HG03108 (cell line): ENCODE measurements at regions not wholly inside any gene's neighbourhood (a gene's known extent, or its start where the extent isn't known, plus 50 kb on each side); places are given as distances from the start of the nearest gene placed in this dataset.
"Not testable (repeated sequence)": the region's sequence is repeated elsewhere in the genome, so short reads cannot be mapped to it uniquely, and the experiment has no call there.

Source experiments
- ATAC-seq: cut with Tn5 transposase; IDR thresholded peaks from one replicate; pipeline ENCODE4 v1.9.1; 2021; ENCODE audit warnings: moderate library complexity; ENCODE audit not compliant: unreplicated experiment

DNA sequence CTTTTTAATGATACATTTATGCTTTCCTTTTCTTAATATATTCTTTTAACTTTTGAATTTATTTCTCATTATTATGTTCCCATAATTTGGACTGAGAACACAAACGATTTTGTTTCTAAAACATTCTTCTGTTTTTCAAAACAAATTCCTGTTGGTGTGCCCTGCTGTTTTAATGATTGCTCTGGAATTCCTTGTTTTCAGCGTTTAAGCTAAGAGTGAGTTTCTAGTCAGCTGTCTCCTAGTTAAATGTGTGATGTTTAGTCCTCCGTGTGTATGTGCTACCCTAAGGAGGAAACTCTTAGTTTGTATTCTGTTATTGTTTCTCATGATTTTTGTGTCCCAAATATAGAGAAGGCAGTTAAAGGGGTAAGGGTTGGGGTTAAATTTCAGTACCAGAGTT, 306.1 kb upstream of the RGS17 start:
- ATAC-seq: no peak

DNA sequence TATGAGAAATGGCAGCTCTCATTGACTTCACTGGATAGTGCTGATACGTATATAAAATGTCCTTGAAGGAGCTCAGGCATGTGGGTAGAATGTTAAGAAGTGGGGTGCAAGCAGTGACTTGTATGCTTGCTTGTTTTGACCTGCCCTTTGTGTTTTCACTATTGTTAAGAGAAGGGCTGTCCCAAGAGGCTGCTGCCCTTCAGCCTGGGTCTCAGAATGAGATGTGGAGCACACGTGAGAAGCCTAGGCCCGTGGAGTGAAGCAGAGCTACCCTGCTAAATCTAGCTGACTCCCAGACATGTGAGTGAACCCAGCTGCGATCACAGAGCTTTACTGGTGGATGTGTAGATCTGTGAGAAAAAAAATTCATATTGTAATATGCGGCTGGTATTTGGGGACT, 305.3 kb upstream of the RGS17 start:
- ATAC-seq: no peak

DNA sequence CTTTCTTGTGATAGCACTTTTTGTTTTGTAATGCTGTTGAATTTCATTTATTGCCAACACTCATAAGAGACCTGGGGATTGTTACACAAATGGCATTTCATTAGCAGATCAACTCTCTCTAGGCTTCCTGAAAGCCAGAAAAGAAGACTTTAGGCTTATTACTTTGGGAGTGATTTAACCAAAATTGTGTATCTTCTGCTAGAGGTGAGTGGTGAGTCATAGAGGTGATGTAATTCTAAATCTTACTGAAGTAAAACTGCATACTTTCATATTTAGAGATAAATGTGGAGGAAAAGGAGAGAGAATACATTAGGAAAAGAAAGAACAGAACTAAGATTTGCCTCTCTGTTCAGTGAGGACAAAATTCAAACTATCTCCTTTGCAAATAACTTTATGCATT, 304.7 kb upstream of the RGS17 start:
- no peak for ATAC-seq

DNA sequence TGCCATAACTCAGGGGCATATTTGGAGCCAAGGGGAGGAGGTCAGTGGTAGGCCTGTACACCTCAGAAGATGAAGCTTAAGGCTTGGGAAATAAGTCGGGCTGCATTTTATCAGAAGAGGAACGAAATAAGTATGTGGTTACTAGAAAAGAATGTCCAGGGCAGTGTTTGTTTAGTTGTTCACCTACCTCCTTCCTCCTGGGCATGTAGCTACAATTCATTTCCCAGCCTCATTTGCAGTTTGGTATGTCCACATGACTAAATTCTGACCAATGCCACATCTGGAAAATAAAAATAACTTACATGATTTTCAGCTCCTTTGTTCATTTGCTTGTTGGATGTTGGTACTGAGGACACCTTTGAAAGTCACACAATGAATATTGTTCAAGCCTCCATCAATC, 294.5 kb upstream of the RGS17 start:
- ATAC-seq: no peak

DNA sequence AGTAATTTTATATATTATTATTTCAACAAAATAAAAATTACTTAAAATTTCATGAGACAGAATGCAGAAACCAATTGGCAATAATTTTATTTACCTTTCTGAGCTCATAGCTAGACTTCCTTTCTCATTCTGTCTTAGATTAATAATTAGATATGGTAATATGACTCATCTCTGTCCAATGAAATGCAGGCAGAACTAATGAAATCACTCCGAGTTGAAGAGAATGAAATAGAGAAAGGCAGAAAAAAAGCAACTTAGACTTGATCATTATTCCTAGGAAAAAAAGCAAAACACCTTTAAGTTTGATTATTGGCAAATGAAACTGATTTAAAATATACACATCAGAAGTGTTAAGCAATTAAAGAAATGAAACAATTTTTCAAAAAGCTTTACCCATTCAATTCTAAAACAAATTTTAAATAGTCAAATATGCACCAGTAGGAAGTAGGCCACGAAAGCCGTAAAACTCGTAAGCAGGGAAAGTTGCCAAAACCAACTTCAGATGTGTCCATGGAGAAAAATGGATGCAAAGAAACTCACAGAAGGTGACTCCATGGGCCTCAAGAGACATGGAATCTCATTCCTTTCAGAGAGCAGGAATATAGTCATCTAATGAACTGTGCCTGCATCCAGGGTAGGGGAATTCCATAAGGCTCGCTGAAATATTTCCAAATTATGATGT, 293.8 kb upstream of the RGS17 start:
- no peak for ATAC-seq

DNA sequence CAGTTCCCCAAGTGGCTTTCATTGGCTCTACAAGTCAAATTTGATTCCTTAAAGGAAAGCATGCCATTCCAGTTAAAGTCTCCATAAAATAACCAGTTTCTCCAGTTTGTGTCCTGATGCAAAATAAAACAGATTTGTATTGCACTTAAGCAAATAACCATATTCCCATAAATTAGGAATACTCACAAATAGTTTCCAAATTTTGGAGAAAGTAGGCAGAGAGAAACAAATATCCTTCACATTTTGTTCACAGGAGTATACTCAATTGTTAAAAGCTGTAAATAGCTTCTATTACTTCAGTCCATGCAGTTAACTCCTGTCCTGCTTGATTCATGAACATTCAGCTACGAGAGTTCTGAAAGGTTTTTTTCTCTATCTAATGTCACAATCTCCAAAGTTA, 281.4 kb upstream of the RGS17 start:
- ATAC-seq: no peak

DNA sequence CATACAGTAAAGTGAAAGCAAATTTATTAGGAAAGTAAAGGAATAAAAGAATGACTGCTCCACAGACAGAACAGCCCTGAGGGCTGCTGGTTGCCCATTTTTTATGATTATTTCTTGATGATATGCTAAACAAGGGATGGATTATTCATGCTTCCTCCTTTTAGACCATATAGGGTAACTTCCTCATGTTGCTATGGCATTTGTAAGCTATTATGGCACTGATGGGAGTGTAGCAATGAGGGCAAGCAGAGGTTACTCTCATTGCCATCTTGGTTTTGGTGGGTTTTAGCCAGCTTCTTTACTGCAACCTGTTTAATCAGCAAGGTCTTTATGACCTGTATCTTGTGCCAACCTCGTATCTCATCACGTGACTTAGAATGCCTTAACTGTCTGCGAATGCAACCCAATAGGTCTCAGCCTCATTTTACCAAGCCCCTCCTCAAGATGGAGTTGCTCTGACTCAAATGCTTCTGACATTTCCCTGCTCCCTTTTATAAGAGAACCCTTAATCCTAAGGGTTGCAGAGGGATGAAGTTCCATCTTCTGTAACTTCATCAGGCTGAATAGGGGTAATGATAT, 280.1 kb upstream of the RGS17 start:
- no peak for ATAC-seq

DNA sequence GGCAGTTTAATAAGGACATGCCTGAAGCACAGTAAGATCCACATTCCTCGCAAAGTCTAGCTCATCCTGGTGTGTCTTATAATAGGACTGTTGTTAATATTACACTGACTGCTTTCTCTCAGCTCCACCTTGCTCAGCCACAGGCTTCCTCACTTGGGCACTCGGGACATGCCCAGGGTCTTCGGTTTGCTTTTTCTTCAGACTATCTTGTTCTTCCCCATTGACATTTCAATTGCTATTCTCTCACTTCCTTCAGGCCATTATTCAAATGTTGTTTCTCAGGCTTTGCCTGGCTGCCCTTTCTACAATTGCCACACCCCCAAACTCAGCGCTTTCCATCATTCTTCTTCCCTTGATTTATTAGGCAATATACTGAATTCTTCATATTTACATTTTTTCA, 274.8 kb upstream of the RGS17 start:
- ATAC-seq: no peak

DNA sequence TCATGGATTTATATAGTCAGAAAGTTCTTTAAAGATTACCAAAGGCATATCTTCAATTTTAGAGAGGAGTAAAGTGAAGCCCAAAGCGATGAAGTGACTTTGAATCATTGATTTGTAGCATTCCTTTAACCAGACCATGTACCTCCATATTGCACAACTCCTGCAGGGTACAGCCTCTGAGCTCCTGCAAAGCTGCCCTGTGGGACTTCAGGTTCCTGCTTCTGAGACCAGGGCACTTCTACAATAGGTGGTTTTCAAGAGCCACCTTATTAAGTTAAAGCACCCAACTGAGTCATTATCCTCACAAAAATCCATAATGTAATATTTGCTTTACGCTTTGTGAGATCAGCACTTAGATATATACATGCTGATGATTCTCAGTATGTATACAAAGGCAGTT, 270.7 kb upstream of the RGS17 start:
- ATAC-seq: no peak

DNA sequence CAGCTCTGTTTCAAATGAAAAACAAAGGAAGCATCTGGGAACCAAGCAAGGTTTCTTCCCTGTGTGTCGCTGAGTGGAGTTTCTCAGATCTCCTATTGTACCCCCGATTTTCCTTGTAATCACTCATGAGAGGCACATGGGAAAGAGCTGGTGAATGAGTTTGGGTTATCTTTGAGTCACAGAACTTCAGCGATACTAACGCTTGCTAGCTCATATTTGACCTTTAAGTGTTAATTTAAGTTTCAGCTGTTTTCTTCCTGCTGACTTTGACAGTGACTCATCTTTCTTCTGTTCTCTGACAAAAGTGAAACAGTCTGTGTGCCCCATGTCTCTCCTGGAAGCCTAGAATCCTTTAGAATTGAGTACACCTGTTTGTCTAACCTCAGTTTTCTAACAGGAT, 261.1 kb upstream of the RGS17 start:
- ATAC-seq: no peak

DNA sequence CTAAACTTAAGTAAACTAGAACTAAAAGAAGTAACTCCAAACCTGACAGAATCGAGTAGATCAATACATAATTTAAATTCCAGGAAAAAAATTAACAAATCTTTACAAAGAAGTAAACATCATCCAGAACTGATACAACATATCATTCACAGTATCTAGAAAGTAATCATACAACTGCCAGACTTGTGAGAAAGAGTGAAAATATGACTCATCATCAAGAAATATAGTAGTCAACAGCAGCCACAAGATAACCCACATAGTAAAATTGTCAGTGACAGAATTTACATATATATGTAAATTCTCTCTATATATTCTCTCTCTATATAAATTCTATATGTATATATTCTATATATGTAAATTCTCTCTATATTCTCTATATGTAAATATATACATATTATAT, 242.8 kb upstream of the RGS17 start:
- no peak for ATAC-seq

DNA sequence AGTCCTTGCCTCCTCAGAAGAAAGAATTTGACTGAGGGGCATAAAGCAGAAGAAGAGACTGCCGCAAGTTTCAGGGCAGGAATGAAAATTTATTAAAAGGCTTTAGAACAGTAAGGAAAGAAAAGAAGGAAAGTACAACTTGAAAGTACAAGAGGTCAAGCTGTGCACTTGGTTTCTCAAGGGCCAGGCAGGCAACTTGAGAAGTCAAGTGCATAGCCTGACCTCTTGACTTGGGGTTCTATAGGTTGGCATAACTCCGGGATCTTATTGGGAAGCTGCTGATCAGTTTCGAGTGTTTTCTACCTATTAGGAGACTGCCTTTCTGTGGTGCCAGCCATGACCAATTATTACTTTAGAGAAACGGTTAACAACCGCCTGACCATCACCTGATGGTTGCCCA, 237.0 kb upstream of the RGS17 start:
- ATAC-seq: no peak

DNA sequence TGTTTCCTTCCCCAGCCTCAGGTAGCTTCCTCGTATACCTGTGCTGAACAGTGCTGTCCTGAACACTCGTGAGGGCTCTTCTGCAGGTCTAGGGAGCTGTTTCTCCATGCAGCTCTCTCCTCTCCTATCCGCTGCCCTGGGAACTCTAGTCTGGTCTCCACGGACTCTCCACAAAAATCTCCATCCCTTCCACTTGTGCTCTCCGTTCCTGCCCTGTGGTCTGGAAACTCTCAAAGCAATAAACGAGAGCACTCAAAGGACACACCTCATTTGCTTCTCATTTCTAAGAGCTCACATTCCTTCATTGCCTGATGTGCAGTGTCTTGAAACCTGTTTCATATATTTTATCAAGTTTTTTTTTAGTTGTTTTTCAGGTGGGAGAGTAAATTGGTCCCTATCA, 235.9 kb upstream of the RGS17 start:
- ATAC-seq: no peak

DNA sequence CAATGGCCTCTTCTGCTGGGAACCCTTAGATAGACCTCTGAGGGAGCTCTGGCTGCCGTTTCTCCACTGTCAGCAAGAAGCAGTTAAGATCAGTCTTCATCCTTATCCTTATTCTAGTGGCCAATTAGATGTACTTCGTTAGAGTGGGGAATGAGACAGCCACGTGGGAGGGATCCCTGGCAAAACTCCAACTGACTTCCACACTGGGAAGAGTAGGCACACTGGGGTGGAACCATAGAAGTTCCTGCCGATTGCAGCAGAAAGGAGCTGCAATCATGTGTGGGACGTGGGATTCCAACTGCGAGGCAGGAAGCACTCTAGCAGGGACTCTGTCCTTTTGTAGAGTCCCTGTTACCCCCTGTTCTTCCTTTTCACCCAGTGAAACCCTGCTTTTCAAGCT, 226.3 kb upstream of the RGS17 start:
- no peak for ATAC-seq

DNA sequence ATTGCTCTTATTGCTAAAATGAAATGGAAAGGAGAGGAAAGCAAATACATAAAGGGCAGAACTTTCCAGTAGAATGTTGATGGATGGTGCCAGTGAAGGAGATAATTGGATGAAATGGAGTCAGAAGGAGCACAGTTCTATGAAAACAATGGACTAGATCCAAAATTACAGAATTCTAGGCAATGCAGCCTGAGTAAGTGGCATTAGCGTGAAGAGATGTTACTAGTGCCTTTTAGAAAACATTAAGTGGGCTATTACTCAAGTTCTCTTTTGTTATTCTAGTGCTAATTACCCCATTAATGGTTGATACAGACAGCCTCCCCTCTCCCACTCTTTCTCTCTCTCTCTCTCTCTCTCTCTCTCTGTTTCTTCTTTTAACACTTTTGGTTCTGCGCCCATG, 209.5 kb upstream of the RGS17 start:
- ATAC-seq: no peak

DNA sequence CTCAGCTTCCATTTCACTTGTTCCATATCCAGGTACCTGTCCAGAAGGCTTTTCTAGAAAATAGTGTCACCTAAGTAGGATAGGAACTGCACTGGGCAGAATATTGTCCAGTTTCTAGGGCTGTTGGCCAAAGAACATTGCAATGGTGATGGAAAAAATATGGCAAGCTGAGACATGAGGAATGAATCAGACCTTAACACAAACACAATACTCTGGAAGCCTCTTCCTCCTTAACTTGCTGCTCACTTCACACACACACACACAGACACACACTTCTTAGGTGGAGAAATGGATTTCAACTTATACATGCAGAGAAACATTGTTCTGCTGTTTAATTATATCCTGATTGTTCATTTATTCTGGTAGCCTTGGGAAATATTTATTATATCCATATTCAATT, 203.0 kb upstream of the RGS17 start:
- no peak for ATAC-seq

DNA sequence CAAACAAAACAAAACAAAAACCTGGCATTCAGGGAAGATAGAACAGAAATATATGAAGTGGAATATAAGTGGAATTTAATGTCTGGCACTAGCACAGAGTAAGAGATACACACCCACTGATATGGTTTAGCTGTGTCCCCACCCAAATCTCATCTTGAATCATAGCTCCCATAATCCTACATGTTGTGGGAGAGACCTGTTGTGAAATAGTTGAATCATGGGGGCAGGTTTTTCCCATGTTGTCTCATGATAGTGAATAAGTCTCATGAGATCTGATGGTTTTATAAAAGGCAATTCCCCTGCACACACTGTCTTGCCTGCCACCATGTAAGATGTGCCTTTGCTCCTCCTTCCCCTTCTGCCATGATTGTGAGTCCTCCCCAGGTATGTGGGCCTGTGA, 200.1 kb upstream of the RGS17 start:
- not testable (repeated sequence) for ATAC-seq

DNA sequence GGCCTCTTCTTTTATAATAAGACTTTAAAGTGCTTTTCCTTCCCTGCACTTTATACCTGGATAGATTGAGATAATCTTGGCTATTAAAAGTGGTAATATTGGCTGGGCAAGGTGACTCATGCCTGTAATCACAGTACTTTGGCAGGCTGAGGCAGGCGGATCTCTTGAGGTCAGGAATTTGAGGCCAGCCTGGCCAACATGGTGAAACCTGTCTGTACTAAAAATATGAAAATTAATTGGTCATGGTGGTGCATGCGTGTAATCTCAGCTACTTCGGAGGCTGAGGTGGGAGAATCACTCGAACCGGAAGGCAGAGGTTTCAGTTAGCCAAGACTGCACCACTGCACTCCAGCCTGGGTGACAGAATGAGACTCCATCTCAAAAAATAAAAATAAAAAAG, 197.1 kb upstream of the RGS17 start:
- ATAC-seq: no peak

DNA sequence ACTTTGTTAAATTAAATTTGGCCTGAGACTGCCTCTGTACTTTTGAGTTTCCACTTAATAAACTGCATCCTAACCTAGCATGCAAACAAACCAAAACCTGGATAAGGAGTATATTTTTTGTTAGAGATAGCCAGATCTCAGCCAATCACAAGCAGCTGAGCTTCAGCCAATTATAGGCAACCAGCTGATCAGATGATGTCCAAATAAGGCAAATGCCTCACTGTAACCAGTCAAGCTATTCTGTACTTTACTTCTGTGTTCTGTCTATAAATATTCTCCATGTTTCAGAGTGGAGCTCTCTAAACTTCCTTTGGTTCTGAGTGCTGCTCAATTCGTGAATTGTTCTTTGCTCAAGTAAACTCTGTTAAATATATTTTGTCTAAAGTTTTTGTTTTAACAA, 194.6 kb upstream of the RGS17 start:
- ATAC-seq: no peak

DNA sequence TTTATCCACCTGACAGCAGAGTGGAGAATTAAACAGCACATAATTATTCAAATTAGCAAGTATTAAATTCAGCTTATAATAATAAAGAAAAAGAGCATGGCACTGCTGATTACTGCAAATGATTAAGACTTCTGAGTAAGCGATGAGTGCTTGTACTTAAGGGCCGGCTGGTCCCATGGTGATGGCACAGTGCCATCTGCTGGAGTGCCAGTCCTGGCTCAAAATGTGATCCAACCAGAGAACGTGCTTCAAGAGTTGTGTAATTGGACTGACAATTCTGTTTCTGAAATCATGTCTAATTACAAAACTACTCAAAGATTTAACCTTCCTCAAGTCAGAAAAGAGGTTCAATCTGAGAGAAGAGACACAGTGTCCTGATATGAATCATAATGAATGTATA, 181.6 kb upstream of the RGS17 start:
- ATAC-seq: peak; percentile 76

DNA sequence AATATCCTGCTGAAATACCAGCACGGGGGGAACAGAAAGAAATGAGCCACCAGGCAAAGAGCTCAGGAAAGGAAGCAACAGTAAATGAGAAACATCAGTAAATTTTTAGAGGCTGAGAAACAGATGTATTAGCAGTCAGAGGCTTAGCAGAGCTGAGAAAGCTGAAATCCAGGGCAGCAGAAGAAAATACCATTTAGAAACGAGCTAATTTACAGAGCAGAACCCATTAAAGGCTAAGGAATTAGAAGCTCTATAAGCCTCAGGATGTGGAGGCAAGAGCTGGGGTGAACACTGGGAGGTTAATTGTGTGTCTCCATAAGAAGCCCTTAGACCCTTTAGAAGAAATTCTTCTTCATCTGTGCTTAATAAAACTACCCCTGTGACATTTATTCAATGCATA, 178.6 kb upstream of the RGS17 start:
- no peak for ATAC-seq

DNA sequence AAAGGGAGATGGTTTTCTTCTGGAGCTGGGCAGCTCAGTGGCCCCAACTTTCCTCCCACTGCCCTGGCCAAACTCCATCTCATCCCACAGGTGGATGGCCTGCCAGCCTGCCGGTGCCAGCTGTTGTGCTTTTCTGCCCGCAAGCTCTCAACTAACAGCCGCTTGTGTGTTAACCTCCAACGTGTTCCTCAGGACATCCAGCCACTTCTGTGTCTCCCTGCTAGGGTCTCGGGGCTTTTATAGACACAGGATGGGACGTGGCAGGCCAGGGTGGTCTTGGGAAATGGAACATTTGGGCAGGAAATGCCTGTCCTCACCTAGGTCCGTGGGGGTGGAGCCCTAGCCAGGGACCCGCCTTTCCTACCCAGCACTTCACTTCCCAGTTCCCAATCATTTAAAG, 171.1 kb upstream of the RGS17 start:
- no peak for ATAC-seq

DNA sequence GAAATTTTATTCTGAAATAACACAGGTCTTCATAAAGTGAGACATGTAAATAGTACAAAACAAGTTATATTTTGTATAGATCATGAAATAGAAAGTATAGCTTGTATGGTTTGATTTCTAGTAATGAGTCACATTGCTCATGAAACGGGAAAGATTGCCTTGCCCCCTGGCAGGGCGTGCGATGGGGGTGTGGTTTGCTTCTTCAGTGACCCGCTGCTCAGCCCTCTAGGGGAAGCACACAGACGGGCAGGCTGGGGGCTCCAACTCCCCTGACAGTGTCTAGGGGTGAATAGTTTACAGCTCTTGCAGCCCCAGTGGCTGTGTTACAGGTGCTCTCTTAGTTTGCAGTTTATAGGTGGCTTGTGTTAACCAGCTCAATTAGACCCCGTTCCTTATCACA, 170.5 kb upstream of the RGS17 start:
- no peak for ATAC-seq
